PC-9 (cell line): ENCODE measurements at regions not wholly inside any gene's neighbourhood (a gene's known extent, or its start where the extent isn't known, plus 50 kb on each side); places are given as distances from the start of the nearest gene placed in this dataset.

Experiments
- CTCF ChIP-seq: fragments of 200-600 bp; sonication (generic); conservative IDR thresholded peaks from 2 replicates; pipeline ENCODE4 v1.6.1; 2017; ENCODE audit warnings: mixed run types, antibody characterized with exemption, mild to moderate bottlenecking, moderate library complexity
- EZH2 ChIP-seq: fragments of 200-600 bp; sonication (generic); IDR thresholded peaks from 2 replicates; pipeline ENCODE4 v1.8.0; 2017; ENCODE audit warnings: antibody characterized with exemption, low read depth

DNA sequence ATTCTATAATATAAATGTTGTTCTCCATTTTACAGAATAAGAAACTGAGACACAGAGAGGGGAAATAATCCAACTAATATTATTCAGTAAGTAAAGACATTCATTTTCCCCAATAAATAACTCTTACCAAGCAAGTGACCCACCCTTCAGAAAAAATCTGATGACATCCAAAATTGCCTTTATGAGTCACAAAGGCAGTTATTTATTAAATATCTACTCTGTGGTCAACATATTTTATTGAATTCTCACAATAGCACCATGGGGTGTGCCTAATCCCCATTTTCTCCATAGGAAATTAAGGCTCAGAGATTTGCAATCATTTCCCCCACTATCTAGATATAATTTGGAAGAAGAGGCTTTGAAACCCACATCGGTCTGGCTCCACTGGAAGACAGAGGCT is 161.5 kb upstream of the ISX start:
- TF ChIP-seq CTCF (no peak), EZH2 (no peak)
